GM19438 (cell line): ENCODE measurements at regions not wholly inside any gene's neighbourhood (a gene's known extent, or its start where the extent isn't known, plus 50 kb on each side); places are given as distances from the start of the nearest gene placed in this dataset.

Experiments
- ATAC-seq: cut with Tn5 transposase; IDR thresholded peaks from one replicate; pipeline ENCODE4 v1.9.1; 2021; ENCODE audit warnings: low read depth; ENCODE audit not compliant: unreplicated experiment

DNA sequence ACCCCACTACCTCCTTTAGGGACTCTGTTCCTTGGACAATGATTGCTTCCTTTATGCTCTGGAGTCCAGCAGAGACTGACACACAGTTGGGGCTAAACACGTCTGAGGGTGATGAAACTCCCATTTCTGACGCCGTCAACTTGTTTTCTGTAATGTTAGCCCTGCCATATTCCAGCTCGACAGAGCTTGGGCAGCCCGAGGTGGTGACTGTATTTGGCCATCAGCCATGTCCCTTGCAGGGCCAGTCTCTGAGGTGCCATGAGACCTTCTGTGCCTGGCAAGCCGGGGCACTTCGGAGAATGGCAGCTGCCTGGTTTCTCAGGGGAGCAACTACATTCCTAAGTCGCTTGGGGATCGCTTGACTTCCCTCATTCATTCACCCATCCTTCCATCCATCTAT lies 278.9 kb upstream of the TNRC6C start:
- ATAC-seq: no peak

DNA sequence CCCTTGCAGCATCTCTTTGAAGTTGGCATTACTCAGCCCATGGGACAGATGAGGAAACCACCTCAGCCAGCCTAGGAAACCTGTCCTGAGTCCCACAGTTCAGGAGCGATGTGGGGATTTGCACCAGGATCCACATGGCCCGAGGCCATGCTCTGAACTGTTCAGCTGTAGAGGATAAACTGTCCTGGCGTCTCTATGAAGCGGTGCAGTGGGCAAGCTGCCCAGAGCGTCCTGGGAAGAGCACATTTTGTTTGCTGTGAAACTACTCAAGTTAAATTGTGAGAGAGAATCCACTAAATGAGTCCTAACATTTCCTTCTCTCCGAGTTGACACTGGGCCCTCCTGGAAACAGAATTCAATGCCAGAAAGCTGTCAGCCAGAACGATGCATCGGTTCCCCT lies 276.6 kb upstream of the TNRC6C start:
- ATAC-seq: no peak

DNA sequence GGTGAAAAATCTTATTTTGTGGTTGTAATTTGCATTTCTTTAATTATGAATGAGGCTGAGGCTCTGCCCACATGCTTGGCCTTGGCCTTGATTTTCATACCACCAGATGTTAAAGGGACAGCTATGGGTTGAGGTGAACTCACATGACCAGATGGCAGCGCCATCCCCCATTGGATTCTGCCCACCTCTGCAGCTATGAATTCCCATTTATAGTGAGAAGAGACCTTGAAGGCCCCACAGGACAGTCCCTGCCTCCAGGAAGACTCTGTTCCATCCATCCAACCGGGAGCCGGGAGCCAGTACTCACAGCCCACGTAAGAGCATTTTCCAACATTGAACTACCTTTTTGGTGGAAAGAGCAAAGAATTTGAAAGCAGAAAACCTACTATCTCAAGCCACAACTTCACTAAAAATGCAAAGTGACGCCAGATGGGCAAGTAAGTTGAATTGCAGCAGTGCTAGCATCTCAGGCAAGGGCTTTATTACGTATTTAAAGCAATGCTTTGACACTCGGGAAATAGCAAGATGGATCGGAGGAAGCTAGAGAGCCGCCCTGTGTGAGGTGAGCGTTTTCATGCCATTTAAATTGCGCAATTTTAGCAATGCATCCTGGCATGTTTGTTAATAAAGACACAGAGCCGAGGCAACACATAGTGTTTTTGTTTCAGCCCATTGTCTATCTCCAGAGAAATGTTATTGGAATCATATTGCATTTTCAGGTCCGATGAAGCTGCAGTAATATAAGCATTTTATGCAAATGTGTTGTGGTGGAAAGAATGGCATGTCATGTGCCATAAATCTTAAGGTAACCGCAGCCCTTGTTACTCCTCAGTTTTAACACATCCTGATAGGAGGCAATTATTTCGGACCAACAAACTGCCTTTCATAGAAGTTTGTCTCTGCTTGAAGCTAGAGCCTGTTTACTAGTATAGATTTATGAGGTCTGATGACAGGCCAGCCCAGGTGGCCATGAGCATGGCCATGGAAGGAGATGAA lies 273.4 kb upstream of the TNRC6C start:
- no peak for ATAC-seq

DNA sequence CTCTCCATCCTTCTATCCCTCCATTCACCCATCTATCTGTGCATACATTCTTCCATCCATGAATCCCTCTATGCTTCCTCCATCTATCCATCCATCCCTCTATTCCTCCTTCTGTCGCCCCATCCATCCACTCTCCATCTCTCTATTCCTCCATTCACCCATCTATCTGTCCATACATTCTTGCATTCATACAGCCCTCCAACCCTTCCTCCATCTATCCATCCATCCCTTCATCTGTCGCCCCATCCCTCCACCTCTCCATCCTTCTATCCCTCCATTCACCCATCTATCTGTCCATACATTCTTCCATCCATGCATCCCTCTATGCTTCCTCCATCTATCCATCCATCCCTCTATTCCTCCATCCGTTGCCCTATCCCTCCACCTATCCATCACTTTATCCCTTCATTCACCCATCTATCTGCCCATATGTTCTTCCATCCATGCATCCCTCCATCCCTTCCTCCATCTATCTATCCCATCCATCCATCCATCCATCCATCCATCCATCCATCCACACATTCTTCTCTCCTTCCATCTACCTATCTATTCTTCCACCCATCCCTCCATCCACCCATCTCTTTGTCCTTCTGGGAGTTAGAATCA lies 272.5 kb upstream of the TNRC6C start:
- ATAC-seq: no peak

DNA sequence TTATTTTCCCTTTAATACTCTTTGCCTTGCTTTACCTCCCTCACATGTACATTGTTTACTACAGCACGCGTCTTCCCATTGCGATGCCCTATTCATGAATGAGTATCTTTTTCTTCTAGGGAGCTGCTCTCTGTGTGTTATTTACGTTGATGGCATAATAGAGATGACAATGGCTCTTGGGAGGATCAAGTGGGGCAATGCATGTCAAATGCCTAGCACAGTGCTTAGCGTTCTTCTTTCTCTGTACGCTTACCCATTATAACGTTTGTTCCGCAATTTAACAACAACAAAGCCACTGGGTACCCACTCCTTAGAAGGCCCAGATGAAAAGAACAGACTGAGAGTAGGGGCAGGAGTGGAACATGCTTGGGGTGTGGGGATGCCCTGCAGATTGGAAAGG lies 271.6 kb upstream of the TNRC6C start:
- no peak for ATAC-seq

DNA sequence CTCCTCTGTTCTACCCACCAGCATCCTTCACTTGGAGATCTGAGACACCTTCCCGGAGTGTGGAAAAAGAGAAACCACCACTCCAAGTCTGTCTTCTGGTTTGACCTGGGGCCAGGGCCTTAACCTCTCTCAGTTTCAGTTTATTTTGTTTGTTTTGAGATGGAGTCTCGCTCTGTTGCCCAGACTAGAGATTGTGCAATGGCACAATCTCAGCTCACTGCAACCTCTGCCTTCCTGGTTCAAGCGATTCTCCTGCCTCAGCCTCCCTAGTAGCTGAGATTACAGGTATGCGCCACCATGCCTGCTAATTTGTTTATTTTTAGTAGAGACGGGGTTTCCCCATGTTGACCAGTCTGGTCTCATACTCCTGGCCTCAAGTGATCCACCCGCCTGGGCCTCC lies 271.1 kb upstream of the TNRC6C start:
- no peak for ATAC-seq

DNA sequence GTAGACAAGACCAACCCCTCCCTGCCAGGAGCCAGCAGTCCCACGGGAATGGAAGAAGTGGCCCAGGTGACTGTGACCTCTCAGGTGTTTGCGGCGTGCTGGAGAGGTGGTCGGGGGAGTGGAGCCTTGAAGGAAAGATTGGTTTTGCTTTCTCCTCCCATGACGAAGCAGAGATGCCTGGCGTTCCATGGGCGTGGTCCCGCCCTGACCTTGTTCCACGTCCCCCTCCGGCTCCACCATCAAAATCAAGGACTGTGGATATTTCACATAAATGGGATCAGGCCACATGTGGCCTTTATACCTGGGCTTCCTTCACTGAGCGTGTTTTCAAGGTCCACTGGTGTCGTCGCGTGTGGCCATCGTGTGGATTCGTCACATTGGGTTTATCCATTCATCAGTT lies 270.6 kb upstream of the TNRC6C start:
- ATAC-seq: no peak

DNA sequence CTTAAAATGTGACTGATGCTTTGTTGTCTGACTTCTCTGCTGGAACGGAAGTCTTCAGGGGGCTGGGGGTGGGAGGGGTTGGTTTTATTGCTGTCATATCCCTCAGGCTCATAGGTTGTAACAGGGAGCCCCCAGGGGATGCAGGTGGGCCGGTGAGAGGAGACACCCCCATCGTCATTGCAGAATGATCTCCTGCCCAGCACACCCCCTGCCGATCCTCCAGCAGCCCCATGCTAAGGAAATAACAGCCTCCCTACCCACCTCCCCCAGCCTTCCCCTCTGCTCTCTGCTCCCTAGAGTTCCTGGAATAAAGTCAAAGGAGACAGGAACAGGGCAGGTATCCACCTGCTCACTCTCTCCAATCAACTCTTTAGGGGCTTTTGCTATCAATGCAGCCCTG lies 270.1 kb upstream of the TNRC6C start:
- ATAC-seq: no peak

DNA sequence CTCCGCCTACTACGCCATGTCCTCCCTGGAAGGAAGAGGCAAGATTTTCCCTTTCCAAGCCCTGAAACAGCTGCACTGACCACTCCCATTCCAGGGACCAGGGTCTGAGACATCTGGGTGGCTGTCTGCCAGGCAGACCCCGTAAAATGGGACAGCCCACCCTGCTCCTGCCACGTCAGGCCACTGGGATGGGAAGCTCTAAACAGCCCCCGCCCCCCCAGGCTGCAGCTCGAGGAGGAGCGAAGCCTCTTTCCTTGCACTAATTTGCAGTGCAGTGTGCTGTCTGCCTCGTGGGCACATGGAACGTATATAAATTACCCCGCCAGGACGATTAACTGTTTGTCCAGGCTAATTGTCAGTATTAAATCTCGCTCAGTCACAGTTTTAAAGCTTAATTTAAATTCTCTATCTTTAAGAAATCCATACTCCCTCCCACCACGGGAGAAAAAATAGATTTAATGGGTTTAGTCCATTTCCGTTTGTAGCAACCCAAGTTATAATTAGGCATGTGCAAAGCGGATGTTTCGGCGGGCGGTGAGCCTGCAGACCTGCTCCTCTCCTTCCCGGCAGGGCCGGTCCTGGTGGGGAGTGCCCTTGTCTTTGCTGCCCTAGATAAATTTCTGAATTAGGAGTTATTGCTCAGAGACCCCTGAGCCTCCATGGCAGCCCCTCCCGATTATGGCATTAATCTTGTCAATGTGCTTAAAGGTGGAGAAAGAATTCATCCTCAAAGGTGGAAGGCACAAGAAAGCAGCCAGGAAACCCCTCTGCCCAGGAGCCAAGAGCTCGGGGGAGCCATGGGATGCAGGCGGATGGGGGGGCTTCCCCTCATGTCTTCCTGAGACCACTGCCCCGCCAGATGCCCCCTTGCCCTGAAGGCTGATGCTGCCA lies 268.0 kb upstream of the TNRC6C start:
- ATAC-seq: no peak

DNA sequence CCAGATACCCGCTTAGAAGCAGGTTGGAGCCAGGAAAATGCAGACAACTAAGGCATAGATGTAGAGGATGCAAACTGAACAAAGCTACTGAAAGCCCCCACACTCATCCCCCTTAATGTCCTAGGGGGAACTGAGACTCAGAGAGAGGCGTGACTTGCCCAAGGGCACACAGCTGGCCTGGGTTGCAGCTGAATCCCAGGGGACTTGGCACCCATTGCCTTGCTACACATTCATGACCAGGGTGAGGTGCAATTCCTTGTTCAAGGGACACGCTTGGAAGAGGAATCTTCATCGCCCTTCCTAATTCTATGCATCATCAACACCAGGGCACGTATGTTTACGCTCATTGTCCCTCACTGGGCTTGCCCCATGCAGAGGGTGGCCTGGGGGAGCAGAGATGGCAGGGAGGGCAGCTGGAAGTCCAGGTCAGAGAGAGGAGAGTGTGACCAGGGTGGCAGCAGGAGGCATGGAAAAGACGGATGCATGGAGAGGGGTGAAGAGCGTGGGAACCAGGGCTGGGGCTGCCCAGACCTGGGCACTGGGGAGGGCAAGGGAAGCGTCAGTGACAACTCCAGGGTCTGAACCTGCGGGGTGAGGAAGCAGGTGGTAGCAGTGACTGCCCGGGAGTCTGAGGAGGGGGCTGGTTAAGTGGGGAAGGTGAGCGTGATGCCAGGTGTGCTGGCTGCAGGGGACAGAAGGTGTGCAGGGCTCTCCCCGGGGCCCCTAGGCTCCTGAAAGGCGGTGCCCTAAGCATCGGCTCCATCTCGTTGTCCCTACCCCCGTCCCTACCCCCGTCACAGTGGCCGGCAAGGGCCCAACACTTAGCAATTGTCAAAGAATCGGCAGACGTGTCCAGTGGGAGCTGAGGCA lies 267.1 kb upstream of the TNRC6C start:
- ATAC-seq: no peak

DNA sequence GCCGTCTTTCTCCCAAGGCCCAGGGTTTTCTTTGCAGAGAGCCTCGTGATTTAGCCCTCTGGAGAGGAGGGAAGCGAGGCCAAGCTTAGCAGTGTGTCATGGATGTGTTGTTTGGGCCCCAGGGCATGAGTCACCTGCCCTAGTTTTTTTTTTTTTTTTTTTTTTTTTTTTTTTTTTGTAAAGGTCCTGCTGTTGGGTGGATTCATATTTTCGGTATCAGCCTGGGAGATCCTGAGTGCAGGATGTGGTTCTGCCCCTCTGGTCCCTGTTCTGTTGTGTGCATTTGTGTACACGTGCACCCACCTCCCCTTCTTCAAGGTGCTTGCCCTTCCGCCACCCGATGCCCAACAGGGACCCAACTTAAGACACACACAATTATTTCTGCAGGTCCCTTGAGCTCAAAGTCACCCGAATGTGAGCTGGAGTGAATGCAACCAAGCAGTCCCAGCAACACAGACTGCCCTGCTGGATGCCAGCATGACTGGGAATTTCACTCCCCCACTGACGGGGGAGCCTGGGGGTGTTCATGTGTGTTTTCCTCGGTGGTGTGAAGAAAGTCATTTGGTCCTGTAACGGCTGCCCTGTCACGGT lies 265.8 kb upstream of the TNRC6C start:
- ATAC-seq: no peak

DNA sequence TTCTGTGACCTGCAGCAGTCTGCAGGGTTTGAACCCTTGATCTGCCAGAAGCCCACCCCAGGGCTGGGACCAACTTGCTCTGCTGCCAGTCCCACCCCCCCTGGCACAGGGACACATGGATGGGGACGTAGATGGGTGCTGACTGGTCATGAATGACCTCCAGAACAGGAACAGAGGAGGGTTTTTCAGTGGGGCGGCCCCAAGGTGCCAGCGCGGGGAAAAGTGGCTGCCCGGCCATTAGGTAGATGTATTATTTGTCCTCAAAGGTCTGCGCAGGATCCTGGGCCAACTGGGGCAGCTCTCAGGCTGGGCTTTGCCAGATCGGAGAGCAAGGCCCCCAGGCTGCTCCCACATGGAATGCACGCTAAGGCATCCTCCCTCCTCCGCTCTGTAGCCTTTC lies 265.2 kb upstream of the TNRC6C start:
- ATAC-seq: no peak

DNA sequence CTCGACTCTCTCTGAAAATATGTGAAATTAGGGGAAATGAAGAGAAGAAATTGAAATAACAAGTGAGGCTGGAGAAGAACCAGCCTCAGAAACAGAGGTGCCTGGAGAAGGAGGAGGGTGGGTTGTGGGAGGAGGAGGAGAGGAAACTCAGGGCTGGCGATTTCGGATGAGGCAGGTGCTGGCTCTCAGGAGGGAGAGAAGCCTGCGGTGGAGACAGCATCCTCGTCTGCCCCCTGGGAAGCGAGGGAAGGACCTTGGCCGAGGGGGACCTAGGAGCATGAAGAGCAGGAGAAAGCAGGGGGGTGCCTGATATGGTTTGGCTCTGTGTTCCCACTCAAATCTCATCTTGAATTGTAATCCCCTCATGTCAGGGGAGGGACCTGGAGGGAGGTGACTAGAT lies 264.7 kb upstream of the TNRC6C start:
- no peak for ATAC-seq

DNA sequence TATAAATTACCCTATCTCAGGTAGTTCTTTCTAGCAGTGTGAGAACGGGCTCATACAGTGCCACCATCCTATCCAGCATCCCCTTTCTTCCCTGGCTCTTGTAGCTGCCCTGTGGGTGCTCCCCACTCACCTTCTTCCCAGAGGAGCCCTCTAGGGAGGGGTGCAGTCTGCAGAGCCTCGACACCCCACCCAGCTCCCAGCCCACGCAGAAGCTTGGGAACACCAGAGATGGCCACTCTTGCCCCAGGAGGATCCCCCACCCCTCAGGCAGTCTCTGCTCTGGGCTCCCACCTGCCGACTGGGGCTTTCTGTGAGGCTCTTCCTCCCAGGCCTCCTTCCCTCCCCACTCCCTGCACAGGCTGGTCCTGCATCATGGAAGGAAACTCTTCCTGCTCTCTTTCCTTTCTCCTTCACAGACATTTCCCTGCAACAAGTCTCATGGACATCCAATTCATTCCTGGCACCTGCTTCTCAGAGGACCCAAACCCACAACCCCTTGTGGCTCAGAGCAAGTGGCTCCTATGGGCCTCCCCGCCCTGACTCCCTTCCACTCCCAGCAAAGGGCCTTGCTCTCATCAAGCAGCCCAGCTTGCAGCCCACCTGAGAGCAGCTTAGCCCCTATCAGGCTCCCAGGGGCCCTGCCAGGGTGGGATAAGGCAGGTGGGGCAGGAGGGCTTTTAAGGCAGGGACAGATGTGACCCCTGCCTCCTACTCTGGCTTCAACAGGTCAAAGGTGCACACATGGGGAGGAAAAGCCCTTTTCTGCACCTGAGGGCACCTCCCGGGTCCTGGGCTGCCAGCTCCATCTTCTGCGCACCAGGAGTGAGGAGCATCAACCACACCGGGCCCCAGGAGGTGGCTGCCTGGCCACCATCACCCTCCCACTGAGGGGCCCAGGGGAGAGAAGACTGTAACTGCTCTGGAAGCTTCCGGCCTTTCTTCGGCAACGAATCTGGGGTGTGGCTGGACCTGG lies 263.8 kb upstream of the TNRC6C start:
- no peak for ATAC-seq

DNA sequence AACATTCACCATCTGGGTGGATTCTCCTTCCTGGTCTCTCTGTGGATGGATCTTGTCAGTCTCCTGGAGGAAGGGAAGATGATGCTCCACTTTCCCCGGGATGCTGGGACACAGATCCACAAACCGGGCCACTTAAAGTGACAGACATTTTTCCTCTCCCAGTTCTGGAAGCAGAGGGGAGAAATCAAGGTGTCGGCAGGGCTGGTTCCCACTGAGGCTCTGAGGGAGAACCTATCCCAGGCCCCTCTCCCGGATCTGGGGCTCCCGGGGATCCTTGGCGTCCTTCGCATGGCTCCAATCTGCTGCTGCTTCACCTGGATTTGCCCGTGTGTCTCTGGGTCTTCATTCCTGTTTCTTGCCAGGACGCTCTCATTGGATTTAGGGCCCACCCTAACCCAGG lies 263.1 kb upstream of the TNRC6C start:
- ATAC-seq: no peak

DNA sequence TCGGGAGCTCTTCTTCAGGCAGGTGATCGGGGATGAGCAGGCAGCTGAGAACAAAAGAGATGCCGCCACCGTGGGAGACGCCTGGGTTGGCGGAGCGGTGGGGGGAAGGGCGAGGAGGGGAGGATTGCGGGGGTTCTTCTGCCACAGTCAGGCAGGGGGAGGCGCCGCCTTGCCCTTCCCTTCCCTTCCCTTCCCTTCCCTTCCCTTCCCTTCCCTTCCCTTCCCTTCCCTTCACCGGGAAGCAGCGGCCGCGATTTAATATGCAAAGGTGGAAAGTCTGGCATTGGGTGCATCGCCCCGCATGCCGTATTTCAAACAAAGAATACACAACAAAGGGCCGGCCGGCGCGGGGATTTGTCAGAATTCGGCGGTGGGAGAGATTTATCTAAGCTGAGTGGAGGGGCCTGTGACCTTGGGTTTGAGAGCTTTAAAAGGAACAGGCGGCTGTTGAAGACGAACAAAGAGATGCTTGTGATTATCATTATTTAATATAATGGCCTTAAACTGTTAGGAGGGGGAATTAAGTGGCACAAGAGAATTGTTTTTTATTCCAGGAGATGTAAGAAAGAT lies 262.3 kb upstream of the TNRC6C start:
- no peak for ATAC-seq

DNA sequence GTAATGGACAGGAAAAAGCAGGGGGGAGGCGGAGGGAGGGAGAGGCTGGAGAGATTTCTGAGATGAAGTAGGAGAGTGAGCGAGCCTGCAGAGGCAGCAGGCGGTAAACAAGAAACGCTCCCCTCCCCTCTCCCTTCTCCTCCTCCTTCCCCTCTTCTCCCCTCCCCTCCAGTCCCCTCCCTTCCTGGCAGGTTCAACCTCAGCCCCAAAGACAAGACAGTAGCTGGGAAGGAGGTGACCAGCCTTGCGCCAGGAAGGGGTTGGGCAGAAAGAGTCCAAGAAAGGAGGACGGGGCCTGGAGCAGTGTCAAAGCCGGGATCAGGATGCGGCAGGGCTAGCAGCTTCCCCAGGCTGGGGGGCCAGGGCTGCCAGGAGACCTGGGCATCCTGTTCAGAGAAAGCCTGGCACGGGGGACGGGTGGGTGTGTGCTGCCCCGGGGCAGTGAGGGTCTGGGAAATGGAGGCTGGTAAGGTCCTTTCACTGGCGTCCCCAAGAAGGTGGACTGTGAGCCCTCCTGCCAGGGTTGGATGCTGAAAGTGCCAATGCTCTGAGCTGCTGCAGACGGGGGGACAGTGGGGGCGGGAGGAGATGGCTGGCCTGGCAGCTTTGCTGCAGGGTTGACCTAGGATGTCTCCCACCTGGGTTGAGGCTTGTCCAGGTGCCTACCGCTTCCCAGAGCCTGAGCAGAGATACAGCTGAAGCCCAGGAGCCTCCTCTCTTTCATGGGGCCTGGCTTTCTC lies 261.6 kb upstream of the TNRC6C start:
- ATAC-seq: no peak
